AG04450 (cell line): ENCODE measurements at regions not wholly inside any gene's neighbourhood (a gene's known extent, or its start where the extent isn't known, plus 50 kb on each side); places are given as distances from the start of the nearest gene placed in this dataset.
"Not testable (repeated sequence)": the region's sequence is repeated elsewhere in the genome, so short reads cannot be mapped to it uniquely, and the experiment has no call there.

ENCODE experiments used
- CTCF ChIA-PET: fragments of 300-600, 350-600 bp; formaldehyde crosslinking; extraction: SDS; loops from one replicate; lab custom pipeline; 2022; ENCODE audit warnings: antibody characterized with exemption, inconsistent platforms; lab: Charles Lee
- POLR2A ChIA-PET: fragments of 350-600 bp; formaldehyde crosslinking; extraction: SDS; loops from one replicate; lab custom pipeline; 2021; ENCODE audit warnings: antibody characterized with exemption, inconsistent platforms; lab: Yijun Ruan, JAX
- DNase-seq: peaks from one replicate; pipeline ENCODE4 v3.0.0-alpha.2; 2011; ENCODE audit warnings: low read depth, low spot score
- H3K27ac ChIP-seq: one replicate; pipeline ENCODE4 v1.5.1; 2012; ENCODE audit warnings: low read depth, low read length, control low read depth
- H3K27me3 ChIP-seq: one replicate; pipeline ENCODE4 v1.6.0; 2012; ENCODE audit warnings: low read length; ENCODE audit not compliant: control insufficient read depth, insufficient read depth
- H3K4me3 ChIP-seq: 2 replicates; pipeline ENCODE4 v1.5.1; 2011; ENCODE audit warnings: mild to moderate bottlenecking, low read depth, low read length, control low read depth
- H3K9me3 ChIP-seq: 2 replicates; pipeline ENCODE4 v1.5.1; 2012; ENCODE audit warnings: low read length; ENCODE audit not compliant: control insufficient read depth, insufficient read depth
- TF ChIP-seq, protein P1 (sequence below): IDR thresholded peaks from 2 replicates; pipeline ENCODE4 v1.5.1; 2011; ENCODE audit warnings: low read depth, low read length, control low read depth, inconsistent platforms

DNA sequence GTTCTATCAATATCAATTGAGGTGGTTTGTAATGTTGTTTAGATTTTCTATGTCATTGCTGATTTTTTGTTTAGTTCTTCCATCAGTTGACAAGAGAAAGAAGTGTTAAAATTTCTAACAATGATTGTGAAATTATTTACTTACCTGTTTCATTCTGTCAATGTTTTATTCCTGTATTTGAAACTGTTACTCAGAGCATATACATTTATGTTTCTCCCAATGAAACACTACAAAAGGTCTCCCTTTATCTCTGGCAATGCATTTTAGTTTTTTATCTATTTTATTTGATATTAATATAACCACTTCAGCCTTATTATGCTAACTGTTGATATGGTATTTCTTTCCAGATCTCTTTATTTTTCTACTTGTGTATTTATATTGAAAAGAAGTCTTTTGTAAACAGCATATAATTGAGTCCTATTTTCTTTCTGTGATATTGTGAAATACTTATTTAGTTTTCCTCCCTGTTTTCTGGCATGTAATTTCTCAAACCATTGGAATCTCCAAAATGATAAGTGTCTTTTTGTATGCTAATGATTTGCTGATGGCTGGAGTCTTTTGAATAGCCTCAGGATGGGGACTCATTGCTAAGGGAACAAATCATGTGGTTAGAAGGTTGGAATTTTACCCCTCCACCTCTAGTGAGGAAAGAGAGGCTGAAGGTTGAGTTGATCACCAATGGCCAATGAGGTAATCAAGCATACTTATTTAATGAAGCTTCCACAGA, 122.0 kb downstream of the ADSS2 start:
- CTCF ChIA-PET, result no interaction called here
- TF ChIP-seq, protein P1, sequence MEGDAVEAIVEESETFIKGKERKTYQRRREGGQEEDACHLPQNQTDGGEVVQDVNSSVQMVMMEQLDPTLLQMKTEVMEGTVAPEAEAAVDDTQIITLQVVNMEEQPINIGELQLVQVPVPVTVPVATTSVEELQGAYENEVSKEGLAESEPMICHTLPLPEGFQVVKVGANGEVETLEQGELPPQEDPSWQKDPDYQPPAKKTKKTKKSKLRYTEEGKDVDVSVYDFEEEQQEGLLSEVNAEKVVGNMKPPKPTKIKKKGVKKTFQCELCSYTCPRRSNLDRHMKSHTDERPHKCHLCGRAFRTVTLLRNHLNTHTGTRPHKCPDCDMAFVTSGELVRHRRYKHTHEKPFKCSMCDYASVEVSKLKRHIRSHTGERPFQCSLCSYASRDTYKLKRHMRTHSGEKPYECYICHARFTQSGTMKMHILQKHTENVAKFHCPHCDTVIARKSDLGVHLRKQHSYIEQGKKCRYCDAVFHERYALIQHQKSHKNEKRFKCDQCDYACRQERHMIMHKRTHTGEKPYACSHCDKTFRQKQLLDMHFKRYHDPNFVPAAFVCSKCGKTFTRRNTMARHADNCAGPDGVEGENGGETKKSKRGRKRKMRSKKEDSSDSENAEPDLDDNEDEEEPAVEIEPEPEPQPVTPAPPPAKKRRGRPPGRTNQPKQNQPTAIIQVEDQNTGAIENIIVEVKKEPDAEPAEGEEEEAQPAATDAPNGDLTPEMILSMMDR, result no peak
- Histone ChIP-seq H3K4me3 (no peak overlapping the region), H3K9me3 (no peaks in the 10 kb centered on the region), H3K27me3 (no peaks in the 10 kb centered on the region), H3K27ac (no peak overlapping the region)
- POLR2A ChIA-PET, result no interaction called here
- no peak for DNase-seq

DNA sequence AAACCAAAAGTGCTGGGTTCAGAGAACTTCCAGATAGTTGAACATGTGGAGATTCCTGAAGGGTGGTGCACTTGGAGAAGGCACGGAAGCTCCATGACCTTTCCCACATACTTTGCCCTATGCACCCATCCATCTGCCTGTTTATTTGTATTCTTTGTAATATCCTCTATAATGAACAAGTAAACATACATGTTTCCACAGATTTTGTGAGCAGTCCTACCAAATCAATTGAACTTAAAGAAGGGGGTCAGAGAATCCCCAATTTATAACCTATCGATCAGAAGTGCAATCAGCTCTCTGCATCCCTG, 121.4 kb downstream of the ADSS2 start:
- TF ChIP-seq, protein P1, result no peak
- ChIA-PET CTCF (no interaction called here), POLR2A (no interaction called here)
- no peaks in the 10 kb centered on the region for H3K9me3 ChIP-seq
- no peaks in the 10 kb centered on the region for H3K27me3 ChIP-seq
- H3K4me3 ChIP-seq, result no peak overlapping the region
- no peak overlapping the region for H3K27ac ChIP-seq
- no peak for DNase-seq

DNA sequence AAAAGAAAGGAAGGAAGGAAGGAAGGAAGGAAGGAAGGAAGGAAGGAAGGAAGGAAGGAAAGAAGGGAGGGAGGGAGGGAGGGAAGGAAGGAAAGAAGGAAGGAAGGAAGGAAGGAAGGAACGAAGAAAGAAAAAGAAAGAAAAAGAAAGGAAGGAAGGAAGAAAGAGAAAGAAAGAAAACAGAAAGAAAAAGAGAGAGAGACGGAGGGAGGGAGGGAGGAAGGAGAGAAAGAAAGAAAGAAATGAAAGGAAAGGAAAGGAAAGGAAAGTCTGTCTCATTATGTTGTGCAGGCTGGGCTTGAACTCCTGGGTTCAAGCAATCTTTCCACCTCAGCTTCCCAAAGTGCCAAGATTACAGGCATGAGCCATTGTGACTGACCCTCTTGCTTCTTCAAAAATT, 118.9 kb downstream of the ADSS2 start:
- H3K4me3 ChIP-seq, H3K9me3 ChIP-seq, CTCF ChIA-PET, POLR2A ChIA-PET, DNase-seq, H3K27me3 ChIP-seq, H3K27ac ChIP-seq: not testable (repeated sequence)

DNA sequence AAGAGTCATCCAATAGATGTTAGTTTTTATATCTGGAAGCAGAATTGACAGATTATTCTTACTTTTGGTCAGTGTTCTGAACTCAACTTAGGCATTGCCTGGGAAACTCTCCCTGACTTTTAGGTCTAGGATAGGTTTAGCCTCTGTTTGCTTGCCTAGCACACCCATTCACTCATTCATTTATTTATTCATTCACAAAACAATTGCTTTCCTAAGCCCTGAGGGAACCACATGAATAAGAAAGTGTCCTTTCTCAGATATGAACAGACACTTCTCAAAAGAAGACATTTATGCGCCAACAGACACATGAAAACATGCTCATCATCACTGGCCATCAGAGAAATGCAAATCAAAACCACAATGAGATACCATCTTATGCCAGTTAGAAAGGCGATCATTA, 117.4 kb downstream of the ADSS2 start:
- H3K4me3 ChIP-seq, DNase-seq, H3K9me3 ChIP-seq, CTCF ChIA-PET, POLR2A ChIA-PET, H3K27ac ChIP-seq, H3K27me3 ChIP-seq: not testable (repeated sequence)

DNA sequence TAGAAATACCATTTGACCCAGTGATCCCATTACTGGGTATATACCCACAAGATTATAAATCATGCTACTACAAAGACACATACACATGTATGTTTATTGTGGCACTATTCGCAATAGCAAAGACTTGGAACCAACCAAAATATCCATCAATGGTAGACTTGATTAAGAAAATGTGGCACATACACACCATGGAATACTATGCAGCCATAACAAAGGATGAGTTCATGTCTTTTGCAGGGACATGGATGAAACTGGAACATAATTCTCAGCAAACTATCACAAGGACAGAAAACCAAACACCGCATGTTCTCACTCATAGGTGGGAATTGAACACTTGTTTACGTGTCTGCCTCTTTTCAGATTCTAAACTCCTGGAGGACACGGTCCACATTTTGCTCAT, 116.9 kb downstream of the ADSS2 start:
- H3K4me3 ChIP-seq, DNase-seq, H3K27me3 ChIP-seq, H3K9me3 ChIP-seq, CTCF ChIA-PET, POLR2A ChIA-PET, H3K27ac ChIP-seq: not testable (repeated sequence)

DNA sequence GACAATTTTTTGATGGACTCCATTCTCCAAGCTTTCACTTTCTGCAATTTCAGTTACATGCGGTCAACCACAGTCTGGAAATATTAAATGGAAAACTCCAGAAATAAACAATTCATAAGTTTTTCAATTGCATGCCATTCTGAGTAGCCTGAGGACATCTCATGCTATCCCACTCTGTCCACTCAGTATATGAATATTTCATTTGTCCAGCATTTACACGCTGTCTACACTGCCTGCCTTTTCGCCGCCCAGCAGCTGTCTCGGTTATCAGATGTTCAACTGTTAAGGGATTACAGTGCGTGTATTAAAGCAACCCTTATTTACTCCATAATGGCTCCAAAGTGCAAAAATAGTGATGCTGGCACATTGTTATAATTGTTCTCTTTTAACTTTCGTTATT, 116.3 kb downstream of the ADSS2 start:
- POLR2A ChIA-PET, result no interaction called here
- no peak overlapping the region for H3K4me3 ChIP-seq
- H3K27me3 ChIP-seq, result no peaks in the 10 kb centered on the region
- no peaks in the 10 kb centered on the region for H3K9me3 ChIP-seq
- DNase-seq, result no peak
- TF ChIP-seq, protein P1, result no peak
- CTCF ChIA-PET, result no interaction called here
- H3K27ac ChIP-seq, result no peak overlapping the region
